ENCODE measurements at regions not wholly inside any gene's neighbourhood (a gene's known extent, or its start where the extent isn't known, plus 50 kb on each side); places are given as distances from the start of the nearest gene placed in this dataset.

DNA sequence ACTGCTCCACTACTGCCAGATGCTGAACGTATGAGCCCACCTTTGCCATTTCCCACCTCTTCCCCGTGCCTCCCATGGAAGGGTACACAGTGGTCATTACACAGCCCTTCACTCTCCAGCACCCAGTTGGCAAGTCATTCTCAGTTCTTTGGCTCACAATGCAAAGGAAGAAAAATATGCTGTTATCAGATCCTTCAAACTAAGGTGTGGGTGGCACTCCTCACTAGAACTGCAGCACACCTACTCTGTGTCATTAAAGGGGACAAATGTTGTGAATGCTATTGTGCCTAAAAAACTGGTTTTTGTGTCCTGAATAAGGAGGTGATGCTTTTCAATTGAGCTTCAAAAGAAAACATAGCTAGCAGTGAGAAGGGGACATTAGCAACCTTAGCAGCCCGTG is 183.1 kb upstream of the SNX2 start:
- no peak for TF ChIP-seq CTCF (IDR thresholded peaks at IDR 0.05; ENCODE audit: extremely low read depth in 1 of 2, insufficient read depth in 1 of 2, low read depth in 1 of 2, low read length in 2 of 2)
- no peak for TF ChIP-seq POLR2AphosphoS5 (IDR thresholded peaks at IDR 0.05; ENCODE audit: insufficient read depth, low read depth, low read length)
- TF ChIP-seq FOS (IDR thresholded peaks at IDR 0.05; ENCODE audit: borderline replicate concordance, insufficient read depth, low read length) = no peak
- TF ChIP-seq, protein P1, sequence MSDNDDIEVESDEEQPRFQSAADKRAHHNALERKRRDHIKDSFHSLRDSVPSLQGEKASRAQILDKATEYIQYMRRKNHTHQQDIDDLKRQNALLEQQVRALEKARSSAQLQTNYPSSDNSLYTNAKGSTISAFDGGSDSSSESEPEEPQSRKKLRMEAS (IDR thresholded peaks at IDR 0.05; ENCODE audit: insufficient read depth, insufficient read length) = no peak
